Activated CD4-positive, alpha-beta T cell treated with anti-CD3 and anti-CD28 coated beads for 4 hours (primary cell): ENCODE measurements at regions not wholly inside any gene's neighbourhood (a gene's known extent, or its start where the extent isn't known, plus 50 kb on each side); places are given as distances from the start of the nearest gene placed in this dataset.
"Not testable (repeated sequence)": the region's sequence is repeated elsewhere in the genome, so short reads cannot be mapped to it uniquely, and the experiment has no call there.

Source experiments
- DNase-seq, 2 donors: peaks; one replicate each; pipeline ENCODE4 v3.0.0-alpha.2; 2020

DNA sequence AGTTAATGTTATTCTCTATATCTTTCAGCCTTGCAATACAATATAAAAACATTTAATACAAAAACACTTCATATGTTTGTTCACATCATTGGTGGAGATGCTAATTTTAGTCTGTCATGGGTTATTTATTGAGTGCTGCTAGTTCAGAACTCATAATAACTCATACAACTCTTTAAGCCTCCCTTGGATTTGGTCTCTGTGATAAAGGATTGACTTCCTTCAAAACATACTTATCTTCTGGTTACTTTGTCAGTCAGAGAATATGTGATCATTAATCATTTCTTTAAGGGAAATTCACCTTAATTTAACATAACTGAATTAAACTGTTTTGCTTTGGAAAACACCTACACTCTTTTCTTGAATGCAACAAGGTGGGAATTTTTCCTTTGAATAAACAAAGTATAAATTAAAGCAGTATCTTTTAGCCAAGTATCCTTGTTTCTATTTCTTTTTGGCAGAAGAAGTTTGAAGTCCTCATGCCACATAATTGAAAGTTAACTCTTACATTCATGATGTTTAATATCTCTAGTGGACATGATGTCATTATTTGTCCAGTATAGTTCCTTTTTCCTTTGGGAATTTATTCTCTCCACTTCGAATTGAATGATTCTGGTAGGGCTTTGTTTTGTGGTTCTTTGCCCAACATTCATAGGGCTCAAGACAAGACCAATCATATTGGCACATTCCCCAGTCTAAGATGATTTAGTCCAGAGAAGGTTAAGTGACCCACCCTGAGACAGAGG, 133.2 kb upstream of the CENPW start:
- no peak for DNase-seq

DNA sequence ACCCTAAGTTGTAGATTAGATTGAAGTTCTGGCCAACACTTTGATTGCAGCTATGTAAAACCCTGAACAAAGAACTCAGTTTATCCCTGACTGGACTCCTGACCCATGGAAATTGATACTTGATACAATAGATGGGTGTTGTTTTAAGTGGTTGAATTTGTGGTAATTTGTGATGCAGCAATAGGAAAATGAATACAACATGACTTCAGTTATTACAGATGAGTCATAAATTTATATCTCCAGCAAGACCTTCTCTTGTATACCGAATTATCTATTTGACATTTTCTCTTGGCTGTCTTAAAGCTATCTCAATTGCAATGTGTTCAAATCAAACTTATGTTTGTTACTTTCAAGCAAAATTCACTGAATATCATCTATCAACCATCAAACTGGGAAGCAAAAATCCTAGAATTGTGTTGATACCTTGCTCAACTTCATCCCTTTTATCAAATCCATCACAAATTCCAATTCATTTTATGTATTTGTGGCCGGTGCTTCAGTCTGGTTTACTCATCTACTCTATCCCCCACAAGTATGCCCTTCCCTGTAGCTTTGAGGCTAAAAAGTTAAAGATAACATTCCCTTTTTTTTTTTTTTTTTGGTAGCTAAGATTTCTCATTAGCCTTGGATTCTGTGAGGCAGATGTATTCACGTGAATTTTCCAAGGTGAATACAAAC, 129.4 kb upstream of the CENPW start:
- DNase-seq, result no peak

DNA sequence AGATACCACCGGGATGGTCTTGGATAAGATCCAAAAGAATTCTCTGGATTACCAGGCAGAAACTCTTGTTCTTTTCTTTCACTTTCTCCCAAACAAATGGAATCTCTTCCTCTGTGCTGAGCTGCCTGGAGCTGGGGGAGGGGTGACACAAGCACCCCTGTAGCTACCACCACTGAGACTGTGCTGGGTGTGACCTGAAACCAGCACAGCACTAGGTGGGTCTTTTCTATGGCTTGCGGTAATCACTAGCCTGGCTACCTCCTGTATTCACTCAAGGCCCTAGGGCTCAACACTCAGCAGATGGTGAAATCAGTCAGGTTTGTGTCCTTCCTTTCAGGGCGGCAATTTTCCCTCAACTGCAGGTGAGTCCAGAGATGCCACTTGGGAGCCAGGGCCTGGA, 122.4 kb upstream of the CENPW start:
- DNase-seq, result no peak

DNA sequence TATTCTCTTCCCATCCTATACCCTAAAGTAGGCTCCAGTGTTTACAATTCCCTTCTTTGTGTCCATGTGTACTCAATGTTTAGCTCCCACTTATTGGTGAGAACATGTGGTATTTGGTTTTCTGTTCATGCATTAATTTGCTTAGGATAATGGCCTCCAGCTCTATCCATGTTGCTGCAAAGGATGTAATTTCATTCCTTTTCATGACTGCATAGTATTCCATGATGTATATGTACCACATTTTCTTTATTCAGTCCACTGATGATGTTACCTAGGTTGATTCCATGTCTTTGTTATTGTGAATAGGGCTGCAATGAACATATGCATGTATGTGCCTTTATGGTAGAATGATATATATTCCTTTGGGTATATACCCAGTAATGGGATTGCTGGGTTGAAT, 119.0 kb upstream of the CENPW start:
- DNase-seq, result not testable (repeated sequence)

DNA sequence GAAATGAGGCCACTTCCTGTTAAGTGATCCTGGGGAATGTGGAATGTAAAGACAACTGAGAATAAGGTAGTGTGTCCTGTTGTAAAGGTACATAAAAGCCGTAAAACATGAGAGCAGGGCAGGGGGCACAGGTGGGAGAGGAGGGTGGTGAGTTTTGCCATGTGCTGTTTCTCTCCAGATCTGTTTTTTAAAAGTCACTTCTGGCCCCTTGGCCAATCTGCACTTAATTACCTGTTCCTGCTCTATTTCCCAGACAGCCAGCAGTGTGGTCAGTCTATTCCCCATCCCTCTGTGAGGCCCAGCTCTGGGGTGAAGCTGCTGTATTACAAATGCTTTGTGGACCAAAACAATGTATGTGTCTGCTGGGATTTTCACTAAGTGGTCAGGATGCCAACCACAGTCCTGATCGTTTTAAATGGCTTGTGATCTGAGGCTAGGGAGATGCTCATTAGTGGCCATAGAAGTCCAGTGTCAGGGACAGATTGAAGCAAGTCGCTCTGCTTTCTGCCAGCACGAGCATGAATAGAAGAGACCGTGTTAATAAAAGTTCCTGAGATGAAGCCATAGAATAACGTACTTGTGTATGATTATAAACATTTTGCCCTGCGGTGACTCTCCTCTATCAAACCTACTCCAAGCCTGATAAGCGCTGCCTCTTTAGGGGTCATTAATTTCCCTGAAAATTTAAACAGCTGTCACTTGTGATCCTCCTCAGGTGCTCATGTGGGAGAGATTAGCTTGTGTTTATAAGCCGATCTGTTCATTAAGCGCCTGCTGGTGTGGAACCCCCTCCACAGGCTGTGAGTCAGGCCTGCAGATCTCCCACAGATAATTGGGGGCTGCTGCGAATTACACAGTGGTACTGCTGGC, 111.8 kb upstream of the CENPW start:
- DNase-seq, result no peak

DNA sequence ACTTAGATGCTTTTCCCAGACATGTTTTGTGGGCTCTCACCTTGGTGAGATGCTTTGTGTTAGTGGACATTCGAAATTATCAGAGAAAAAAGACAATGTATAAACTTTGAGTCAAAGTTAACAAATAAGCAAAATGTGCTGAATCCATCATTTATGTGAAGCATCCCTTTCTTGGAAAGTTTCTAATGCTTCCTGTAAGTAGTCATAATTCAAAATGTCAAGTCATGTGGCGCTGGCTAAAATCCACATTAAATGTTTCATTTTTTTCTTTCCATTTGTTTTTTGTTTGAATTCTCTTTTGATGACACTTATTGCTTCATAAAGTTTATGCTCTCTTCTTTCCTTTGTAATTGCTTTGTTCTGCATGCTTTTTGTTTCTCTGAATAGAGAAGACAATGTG, 107.2 kb upstream of the CENPW start:
- DNase-seq, result no peak

DNA sequence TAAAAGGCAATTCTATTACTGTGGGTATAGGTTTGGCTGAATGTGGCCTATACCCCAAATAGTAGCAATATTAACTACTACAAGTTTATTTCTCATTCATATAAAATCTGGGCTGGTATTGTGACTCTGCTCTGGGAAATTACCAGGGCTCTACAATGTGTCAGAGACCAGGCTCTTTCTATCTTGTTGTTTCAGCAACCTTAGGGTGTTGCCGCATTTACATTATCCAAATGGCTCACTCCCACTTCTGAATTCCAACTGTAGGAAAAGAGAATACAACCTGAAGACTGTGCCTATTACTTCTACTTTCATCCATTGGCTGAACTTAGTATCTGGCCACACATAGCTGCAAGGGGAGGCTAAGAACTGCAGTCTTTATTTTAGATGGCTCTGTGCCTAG, 106.7 kb upstream of the CENPW start:
- DNase-seq, result no peak

DNA sequence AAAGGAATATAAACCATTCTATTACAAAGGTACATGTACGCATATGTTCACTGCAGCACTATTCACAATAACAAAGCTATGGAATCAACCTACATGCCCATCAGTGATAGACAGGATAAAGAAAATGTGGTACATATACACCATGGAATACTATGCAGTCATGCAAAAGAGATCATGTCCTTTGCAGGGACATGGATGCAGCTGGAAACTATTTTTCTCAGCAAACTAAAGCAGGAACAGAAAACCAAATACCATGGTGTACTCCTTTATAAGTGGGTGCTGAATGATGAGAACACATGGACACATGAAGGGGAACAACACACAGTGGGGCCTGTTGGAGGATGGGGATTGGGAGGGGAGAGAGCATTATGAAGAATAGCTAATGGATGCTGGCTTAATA, 104.6 kb upstream of the CENPW start:
- no peak for DNase-seq

DNA sequence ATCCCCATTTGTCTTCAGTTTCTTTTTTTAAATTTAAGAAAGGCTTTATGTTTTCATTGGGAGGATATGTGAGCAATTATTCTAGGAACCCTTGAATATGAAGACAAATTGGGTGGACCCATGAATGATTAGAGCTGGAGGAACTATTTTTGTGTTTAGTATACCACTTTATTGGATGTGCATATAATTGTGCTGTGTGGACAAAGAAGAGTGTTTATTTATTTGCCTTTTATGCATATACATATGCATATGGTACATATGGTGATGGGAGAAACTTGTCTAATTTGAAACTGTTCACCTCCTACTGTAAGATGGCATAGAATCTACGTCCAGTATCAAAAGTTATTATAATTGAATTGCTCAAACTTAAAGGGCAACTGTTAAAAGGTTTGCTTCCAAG, 94.8 kb upstream of the CENPW start:
- DNase-seq, result no peak

DNA sequence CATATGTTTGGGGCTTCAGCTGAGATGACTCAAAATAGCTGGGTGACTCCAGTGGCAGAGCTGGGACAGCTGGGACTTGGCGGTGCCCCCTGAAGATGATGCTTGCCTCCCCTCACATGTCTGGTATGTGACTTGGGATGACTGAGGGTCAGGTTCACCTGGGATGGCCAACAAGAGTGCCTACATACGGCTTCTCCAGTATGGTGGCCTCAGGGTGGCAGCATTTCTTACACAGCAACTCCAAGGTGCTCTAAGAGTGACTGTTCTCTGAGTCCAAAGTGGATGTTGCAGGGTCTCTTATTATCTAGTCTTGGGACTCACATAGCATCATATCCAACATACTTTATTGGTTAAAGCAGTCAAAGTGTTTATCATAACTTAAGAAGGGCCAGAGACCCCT, 87.8 kb upstream of the CENPW start:
- no peak for DNase-seq

DNA sequence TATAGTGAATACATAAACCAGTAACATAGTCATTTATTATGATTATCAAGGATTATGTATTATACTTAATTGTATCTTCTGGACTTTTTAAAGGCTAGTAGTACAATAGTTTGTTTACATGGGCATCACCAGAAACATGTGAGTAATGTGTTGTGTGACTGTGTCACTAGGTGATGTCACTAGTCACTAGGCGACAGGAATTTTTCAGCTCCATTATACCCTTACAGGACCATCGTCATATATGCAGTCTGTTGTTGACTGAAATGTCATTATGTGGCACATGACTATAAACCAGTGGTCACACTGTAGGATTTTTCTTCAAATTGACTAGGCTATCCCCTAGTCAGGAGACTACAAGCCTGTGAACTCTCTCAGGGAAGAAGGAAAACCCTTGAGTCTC, 86.5 kb upstream of the CENPW start:
- DNase-seq, result no peak

DNA sequence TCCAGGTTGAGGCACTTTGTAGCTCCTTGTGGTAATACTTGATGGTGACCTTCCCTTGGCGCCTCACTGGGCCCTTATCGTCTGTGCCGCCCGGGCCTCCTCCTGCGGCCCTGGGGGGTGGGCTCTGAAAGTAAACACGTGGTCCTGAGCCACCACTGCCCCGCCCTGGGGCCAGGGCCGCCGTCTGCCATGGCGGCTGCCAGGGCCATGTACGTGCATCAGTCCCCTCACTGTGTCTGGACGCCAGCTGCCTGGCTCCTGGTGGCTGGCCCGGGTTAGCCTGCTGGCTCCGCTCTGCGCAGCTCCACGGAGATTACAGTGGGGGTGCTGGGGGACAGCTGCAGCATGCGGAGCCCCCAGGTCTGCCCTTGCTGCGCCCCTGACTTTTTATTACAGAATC, 81.8 kb upstream of the CENPW start:
- no peak for DNase-seq

DNA sequence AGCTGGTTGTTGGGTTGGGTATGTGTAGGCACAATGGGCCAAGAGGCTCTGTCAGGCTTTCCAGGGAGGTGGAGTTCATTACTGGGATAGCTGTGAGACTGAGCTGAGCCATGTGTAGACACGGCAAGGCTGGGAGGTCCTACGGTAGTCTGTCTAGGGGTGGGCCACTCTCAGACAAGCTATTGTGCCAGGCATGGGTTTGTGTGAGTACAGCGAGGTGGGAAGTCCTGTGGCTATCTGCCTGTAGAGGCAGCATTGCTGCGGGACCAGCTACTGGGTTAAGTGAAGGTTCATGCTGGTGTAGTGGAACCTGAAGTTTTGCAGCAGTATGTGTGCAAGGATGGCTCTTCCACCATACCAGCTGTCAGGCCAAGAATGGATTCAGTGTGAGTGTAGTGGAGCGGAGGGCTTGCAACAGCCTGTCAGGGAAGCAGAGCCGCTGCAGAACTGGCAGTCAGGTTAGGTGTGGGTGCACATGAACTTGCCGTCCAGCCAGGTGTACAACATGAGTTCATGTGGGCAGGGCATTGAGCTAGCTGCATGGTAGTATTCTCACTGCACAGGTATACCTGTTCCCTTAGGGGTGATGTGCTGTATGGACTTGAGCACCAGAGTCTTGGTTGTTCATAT, 78.0 kb upstream of the CENPW start:
- DNase-seq, result no peak

DNA sequence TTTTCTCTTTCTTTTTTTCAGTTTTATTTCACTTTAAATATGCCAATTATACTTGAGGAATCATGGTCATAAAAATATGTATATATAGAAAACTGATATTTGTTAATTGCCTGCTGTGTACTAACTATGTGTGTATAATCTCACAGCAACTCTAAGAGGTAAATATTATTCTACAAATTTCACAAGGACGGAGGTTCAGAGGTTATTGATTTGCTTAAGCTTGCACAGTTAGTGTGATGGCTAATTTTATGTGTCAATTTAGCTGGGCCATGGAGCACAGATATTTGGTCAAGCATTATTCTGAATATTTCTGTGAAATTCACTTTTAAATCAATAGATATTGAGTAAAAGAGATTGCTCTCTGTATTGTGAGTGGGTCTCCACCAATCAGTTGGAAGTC, 75.7 kb upstream of the CENPW start:
- DNase-seq, result no peak

DNA sequence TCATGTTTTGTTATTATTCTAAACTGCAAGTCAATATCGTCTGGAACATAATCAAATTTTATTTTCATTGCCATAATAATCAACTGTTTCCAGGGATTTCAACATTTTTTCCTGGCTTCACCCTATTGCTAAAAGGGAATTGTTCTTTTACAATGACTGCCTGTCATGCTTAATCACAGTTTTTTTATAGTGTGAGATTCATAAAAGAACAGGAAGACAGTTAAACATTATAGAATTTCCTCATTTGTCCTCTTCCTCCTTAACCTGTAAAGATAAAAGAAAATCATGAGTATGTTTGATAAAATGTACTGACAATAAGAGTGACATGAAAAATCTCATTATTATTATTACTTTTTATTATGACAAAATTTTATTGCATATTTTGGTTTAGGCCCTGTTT, 73.3 kb upstream of the CENPW start:
- no peak for DNase-seq

DNA sequence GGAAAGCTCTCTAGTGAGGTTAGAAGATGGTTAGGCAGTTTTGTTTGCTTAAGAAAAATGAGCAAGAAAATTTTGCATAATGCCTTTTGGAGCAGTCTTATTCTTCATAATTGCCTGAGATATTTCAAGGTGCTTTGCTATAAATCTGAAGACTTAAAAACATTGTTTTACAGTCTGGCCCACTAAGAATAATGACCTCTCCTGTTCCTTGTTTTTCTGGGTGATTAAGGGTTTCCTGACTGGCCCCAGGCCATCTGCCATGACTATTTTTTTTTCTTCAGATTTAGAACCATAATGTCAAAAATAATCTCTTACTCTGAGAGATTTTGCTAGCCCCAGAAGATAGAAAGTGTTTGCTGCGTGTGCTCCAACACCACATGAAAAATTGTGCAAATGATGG, 72.3 kb upstream of the CENPW start:
- no peak for DNase-seq

DNA sequence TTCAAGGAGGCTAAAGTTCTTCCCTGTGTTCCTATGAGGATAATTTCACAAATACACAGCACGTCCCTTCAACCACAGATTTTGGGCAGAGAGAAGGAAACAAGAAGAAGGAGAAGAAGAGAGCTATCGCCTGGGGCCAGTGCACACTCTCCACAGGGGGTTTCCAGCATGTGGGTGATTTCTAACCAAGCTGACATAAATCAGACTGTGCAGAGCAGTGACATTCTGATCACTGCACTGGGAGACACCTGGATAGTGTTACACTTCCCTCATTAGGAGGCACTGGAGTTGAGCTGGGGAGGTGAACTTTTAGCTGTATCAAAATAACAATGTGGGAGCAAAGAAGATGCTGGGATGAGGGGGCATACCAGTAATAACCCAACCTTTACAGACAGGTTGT, 71.8 kb upstream of the CENPW start:
- no peak for DNase-seq

DNA sequence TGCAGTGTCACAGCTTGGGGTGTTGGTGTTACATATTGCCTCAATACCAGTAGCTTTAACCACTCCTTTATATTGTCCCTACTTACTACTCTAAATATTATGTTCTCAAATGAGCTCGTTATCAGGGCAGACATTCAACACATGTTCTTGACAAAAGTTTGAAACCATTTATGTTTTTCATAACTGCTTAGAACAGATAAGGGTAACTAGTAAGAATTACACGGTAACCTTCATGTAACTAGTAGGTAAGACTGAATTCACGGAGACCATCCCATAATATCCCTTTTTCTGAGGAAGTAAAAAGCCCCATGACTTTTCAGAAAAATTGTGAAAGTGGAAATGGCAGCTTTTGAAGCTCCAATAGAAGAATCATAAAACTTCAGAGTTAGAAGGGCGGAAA, 59.6 kb upstream of the CENPW start:
- DNase-seq, result no peak

DNA sequence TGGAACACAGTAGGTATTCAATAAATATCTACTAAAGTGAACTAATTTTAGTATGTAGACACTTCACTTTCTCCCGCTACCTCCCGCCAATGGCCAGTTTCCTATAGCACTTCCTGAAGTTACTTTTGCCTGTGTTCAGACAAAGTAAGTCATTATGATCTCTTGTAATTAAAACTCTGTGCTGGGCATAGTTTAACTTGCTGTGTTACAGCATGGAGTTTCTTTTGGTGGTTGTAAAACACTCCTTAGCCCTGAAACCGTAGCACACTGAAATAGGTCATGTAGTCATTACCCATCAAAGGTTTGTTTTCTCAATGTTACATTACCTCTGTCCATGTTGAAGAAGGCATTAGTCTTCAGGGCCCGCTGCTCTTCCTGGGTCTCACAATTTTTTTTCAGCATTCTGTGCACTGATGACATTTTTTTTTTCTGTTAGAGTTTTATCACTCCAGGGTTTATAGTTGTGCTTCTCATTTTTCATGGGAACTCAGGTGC, 54.0 kb upstream of the CENPW start:
- no peak for DNase-seq
